ENCODE measurements at regions not wholly inside any gene's neighbourhood (a gene's known extent, or its start where the extent isn't known, plus 50 kb on each side); places are given as distances from the start of the nearest gene placed in this dataset.
"Not testable (repeated sequence)": the region's sequence is repeated elsewhere in the genome, so short reads cannot be mapped to it uniquely, and the experiment has no call there.

GRCh38 chr14:88929656-88930436 lies 105.4 kb downstream of the TTC8 start:
- DNase-seq (ENCODE audit: low read depth, low spot score), result no peak

- DNase-seq (ENCODE audit: low read depth, low spot score), result no peak
These were observed 107.1 kb downstream of the TTC8 start for GRCh38 chr14:88931321-88932110.

DNA sequence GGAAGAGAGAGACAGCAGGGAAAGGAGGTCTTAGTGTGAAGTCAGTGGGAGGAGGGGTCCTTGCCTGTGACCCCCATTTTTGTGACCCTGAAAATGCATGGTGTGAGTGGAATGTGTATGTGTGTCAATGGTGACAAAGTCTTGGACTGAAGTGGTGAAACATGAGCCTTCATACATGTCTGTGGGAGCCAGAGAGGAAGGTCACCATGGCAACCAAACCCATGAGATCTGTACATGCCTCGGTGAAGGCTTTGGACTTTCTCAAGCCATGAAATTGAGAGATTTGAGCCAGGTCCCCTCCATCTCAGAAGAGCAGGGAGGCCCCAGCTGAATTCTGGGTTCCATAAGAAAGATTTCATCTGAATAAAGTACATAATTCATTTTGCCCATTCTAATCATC lies 108.7 kb downstream of the TTC8 start:
- no peak for DNase-seq (ENCODE audit: low read depth, low spot score)

DNA sequence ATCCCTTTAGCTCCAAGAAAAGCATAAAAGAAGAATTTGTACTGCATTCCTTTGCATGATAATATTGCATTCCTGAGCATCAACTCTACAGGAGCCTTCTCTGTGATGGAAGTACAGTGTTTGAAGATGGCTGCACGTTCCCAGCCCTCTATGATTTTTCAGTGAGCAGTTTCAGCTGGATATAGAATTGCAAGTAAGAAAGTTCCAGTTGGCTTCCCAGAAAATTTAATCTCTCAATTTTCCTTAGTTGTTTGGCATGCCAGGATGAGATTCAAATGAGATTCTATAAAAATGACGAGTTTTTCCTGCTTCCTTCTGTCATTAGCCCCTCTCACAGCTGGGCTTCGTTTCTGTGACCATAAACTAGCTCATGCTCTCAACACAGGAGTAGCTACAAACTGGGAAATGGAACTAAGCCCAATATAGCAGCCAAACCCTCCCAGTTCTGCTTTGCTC lies 109.9 kb downstream of the TTC8 start:
- DNase-seq (ENCODE audit: low read depth, low spot score), result no peak

GRCh38 chr14:88935083-88935482 lies 110.6 kb downstream of the TTC8 start:
- DNase-seq (ENCODE audit: low read depth, low spot score), result no peak

- DNase-seq (ENCODE audit: low read depth, low spot score), result no peak
These were observed 113.3 kb downstream of the TTC8 start for GRCh38 chr14:88937706-88938105.

GRCh38 chr14:88940671-88941070 lies 116.2 kb downstream of the TTC8 start:
- DNase-seq (ENCODE audit: low read depth, low spot score), result no peak

DNA sequence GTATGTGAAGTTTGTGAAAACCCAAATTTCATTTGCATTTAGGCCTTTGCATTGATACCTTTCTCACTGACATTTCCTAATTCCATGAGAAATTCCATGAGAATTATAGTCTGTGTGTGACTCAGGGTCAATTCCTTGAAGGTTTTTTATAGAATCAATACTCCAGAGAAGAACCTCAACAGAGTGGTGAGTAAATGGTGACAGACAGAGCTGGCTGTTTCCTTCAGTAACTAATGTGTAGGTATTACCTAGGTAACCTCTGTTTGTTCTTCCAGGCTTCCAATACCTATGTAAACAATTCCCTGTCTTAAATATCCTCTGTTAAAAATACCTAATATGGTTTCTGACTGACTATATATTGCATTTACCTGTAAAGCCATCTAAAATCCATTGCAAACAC lies 117.0 kb downstream of the TTC8 start:
- DNase-seq (ENCODE audit: low read depth, low spot score), result no peak

DNA sequence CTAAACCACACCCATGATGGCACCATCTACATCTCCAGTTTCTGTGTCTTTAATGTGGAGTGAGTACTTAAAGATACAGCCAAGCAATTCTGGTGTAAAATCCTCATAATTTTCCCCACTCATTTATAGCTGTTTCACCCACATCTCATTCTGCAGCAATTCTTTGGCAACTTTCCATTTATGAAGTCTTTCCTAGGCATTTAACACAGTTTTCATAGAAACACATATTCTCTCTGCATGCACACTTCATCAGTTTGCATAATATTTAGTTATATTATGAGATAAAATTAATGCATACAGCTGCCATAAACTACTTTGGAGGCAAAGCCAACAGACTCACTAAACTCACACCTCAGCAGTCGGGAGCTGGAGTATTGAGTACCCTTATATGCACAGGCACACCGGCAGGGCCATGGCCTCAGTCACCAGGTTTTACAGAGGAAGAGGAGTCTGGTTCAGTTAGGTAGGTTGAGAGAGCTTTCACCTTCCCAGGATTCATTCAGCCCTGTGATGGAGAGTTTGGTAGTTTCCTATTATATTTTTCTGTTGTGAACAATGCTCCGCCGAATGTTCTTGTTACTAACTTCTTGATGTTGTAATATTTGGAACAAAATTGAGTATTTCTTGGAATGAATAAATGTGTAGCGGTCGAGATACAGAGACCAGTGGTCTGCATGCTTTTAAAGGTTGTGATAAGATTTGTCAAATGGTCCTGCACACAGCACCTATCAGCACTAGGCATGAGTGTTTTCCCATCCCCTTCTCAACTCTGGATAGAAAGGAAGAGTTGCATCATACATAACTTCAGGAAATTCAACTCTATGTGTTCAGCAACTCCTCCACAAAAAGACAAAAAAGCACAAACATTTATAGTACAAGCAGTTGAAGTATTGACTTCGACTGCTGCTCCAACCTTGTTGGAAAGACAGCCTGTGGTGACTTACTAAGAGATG lies 123.5 kb downstream of the TTC8 start:
- no peak for DNase-seq (ENCODE audit: low read depth, low spot score)

DNA sequence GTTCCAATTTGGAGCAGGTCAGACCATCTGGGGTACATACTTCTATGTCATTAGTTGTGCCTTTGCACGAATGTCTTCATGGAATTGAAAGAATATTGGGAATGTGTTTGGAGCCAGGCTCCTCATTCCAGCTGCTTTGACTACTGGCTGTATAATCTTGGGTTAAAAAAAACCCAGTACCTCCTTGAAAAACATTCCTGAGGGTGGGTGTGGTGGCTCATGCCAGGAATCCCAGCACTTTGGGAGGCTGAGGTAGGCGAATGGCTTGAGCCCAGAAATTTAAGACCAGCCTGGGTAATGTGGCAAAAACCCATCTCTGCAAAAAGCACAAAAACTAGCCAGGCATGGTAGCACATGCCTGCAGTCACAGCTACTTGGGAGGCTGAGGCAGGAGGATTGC lies 125.6 kb downstream of the TTC8 start:
- no peak for DNase-seq (ENCODE audit: low read depth, low spot score)

GRCh38 chr14:88951370-88951769 lies 126.9 kb downstream of the TTC8 start:
- no peak for DNase-seq (ENCODE audit: low read depth, low spot score)

- no peak for DNase-seq (ENCODE audit: low read depth, low spot score)
These were observed 128.4 kb downstream of the TTC8 start for GRCh38 chr14:88952901-88953300.

DNA sequence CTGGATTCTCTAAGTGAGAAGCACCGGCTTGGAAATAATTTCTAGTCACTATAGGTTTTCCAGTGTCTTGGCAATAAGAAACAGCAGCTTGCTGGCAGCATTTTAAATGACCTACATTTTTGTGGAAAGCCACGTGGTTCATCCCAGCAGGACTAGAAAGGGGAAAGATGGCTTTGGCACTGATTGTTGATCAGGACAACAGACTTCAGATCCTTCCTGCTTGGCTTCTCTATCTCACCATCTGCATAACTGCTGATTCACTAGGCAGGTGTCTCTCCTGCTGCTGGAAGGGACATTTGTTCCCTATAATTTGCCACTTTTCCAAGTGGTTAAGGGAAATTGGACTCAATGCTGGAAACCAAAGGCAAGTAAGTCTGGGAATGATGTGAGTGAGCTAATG lies 131.0 kb downstream of the TTC8 start:
- no peak for DNase-seq (ENCODE audit: low read depth, low spot score)

- no peak for DNase-seq (ENCODE audit: low read depth, low spot score)
These were observed 136.0 kb downstream of the TTC8 start for GRCh38 chr14:88960496-88960895.

DNA sequence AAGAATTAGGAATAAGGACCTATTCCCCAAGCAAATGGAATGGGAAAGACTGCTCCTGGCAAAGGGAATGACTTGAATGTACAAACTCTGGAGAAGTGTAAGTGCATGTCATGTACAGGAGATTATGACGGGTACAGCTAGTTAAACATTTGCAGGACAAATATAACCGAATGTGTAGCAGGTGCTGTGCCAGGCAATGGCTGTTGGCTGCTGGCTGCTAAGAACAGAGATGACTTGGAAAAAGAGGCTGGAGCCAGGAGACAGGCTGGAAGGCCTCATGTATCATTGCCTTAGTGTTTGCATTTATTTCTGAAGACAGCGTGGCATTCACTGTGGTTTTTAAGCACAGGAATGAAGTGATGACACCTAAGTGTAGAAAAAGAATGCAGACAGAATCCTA lies 136.8 kb downstream of the TTC8 start:
- no peak for DNase-seq (ENCODE audit: low read depth, low spot score)

- DNase-seq (ENCODE audit: low read depth, low spot score), result no peak
These were observed 137.9 kb downstream of the TTC8 start for GRCh38 chr14:88962356-88962755.

DNA sequence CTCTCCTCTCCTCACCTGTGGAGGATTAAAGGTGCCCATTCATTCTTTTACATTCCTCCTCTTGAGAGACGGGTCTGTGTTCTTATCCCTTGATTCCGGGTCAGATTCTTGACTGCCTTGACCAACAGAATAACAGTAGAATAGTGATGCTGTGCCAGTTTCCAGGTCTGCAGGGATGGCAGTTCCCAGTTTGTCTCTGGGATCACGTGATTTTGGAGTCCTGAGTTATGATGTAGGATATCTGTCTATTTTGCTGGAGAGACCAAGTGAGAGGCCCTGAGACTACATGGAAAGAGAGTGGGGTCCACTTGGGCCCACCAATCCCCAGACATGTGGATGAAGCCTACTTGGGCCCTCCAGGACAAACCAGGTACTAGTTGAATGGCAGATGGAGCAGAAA lies 142.8 kb downstream of the TTC8 start:
- DNase-seq (ENCODE audit: low read depth, low spot score), result no peak

GRCh38 chr14:88975043-88975830 lies 150.8 kb downstream of the TTC8 start:
- DNase-seq (ENCODE audit: low read depth, low spot score), result no peak

- no peak for DNase-seq (ENCODE audit: low read depth, low spot score)
These were observed 151.5 kb downstream of the TTC8 start for GRCh38 chr14:88975926-88976325.

GRCh38 chr14:88980907-88981306 lies 156.5 kb downstream of the TTC8 start:
- DNase-seq (ENCODE audit: low read depth, low spot score), result not testable (repeated sequence)

DNA sequence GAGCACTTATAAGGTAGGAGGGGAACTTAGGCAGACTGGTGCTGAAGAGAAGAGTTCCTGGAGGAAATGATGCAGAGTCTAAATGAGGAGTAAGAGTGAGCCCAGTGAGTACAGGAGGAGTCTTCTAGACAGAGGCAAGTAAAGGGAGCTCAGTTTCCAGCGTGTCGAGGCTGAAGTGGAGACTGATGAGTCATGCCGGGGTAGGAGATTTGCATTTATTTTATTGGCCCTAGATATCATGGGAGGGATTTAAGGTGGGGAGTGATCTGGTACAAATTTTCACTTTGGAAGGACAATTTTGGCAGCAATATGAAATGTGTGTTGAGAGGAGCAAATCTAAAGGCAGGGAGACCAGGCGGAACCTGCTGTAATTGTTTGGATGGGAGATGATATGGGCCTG lies 157.5 kb downstream of the TTC8 start:
- DNase-seq (ENCODE audit: low read depth, low spot score), result no peak
